ENCODE measurements at regions not wholly inside any gene's neighbourhood (a gene's known extent, or its start where the extent isn't known, plus 50 kb on each side); places are given as distances from the start of the nearest gene placed in this dataset.

- Histone ChIP-seq H3K27me3 (ENCODE audit: control insufficient read depth in 1 of 2, insufficient read depth in 1 of 2, low read length in 2 of 2) (no peaks in the 10 kb centered on the region), H4K91ac (ENCODE audit: low read length) (no peak overlapping the region), H2AK5ac (ENCODE audit: low read length, severe bottlenecking) (no peak overlapping the region), H3K4ac (ENCODE audit: low read depth in 1 of 2, low read length in 2 of 2) (no peak overlapping the region), H3K9me3 (ENCODE audit: control insufficient read depth, low read length) (no peaks in the 10 kb centered on the region), H2BK5ac (ENCODE audit: low read depth, low read length, poor library complexity, severe bottlenecking) (no peak overlapping the region), H2BK120ac (ENCODE audit: low read depth, low read length) (no peak overlapping the region), H4K8ac (ENCODE audit: low read length) (no peak overlapping the region), H2AFZ (ENCODE audit: low read depth, low read length) (no peak overlapping the region), H3K23ac (ENCODE audit: low read length in 2 of 2) (no peak overlapping the region), H2BK15ac (ENCODE audit: low read depth, poor library complexity, severe bottlenecking) (no peak overlapping the region), H3K79me1 (replicated peaks; ENCODE audit: low read length, poor library complexity, severe bottlenecking) (no peaks in the 10 kb centered on the region), H3K36me3 (ENCODE audit: control insufficient read depth in 1 of 2, insufficient read depth in 2 of 2, low read depth in 1 of 2, low read length in 2 of 2) (no peaks in the 10 kb centered on the region), H3K4me2 (ENCODE audit: low read length, poor library complexity, severe bottlenecking) (no peak overlapping the region), H2BK12ac (ENCODE audit: low read length in 2 of 2) (no peak overlapping the region), H3K14ac (ENCODE audit: low read length in 2 of 2) (no peak overlapping the region), H3K4me3 (ENCODE audit: insufficient read depth in 1 of 2, low read depth in 1 of 2, low read length in 2 of 2) (no peak overlapping the region), H3K27ac (ENCODE audit: low read length, poor library complexity, severe bottlenecking) (no peak overlapping the region), H3K4me1 (ENCODE audit: control insufficient read depth, insufficient read depth, low read depth, low read length) (no peaks in the 10 kb centered on the region), H3K9ac (ENCODE audit: low read length) (no peak overlapping the region), H3K18ac (ENCODE audit: low read depth in 1 of 2, low read length in 2 of 2) (no peak overlapping the region)
- WGBS, result 94% methylated on average over 2 of the region's 2 CpGs
- no peak for DNase-seq
Measured at GRCh38 chr6:104282581-104282980, 577.1 kb downstream of the HACE1 start.

GRCh38 chr6:104281370-104281769 lies 578.3 kb downstream of the HACE1 start:
- Histone ChIP-seq H2BK5ac (ENCODE audit: low read depth, low read length, poor library complexity, severe bottlenecking) (no peak overlapping the region), H2BK12ac (ENCODE audit: low read length in 2 of 2) (no peak overlapping the region), H3K23ac (ENCODE audit: low read length in 2 of 2) (no peak overlapping the region), H3K14ac (ENCODE audit: low read length in 2 of 2) (no peak overlapping the region), H3K4me2 (ENCODE audit: low read length, poor library complexity, severe bottlenecking) (no peak overlapping the region), H3K9ac (ENCODE audit: low read length) (no peak overlapping the region), H2AFZ (ENCODE audit: low read depth, low read length) (no peak overlapping the region), H2AK5ac (ENCODE audit: low read length, severe bottlenecking) (no peak overlapping the region), H3K9me3 (ENCODE audit: control insufficient read depth, low read length) (no peaks in the 10 kb centered on the region), H2BK120ac (ENCODE audit: low read depth, low read length) (no peak overlapping the region), H3K4ac (ENCODE audit: low read depth in 1 of 2, low read length in 2 of 2) (no peak overlapping the region), H4K8ac (ENCODE audit: low read length) (no peak overlapping the region), H3K27ac (ENCODE audit: low read length, poor library complexity, severe bottlenecking) (no peak overlapping the region), H3K4me3 (ENCODE audit: insufficient read depth in 1 of 2, low read depth in 1 of 2, low read length in 2 of 2) (no peak overlapping the region), H3K4me1 (ENCODE audit: control insufficient read depth, insufficient read depth, low read depth, low read length) (no peaks in the 10 kb centered on the region), H3K27me3 (ENCODE audit: control insufficient read depth in 1 of 2, insufficient read depth in 1 of 2, low read length in 2 of 2) (no peaks in the 10 kb centered on the region), H3K79me1 (replicated peaks; ENCODE audit: low read length, poor library complexity, severe bottlenecking) (no peaks in the 10 kb centered on the region), H3K36me3 (ENCODE audit: control insufficient read depth in 1 of 2, insufficient read depth in 2 of 2, low read depth in 1 of 2, low read length in 2 of 2) (no peaks in the 10 kb centered on the region), H3K18ac (ENCODE audit: low read depth in 1 of 2, low read length in 2 of 2) (no peak overlapping the region), H2BK15ac (ENCODE audit: low read depth, poor library complexity, severe bottlenecking) (no peak overlapping the region), H4K91ac (ENCODE audit: low read length) (no peak overlapping the region)
- no peak for DNase-seq
- WGBS, result 96% methylated on average over 2 of the region's 3 CpGs

GRCh38 chr6:104268389-104268788 lies 591.3 kb downstream of the HACE1 start:
- H2BK120ac ChIP-seq (ENCODE audit: low read depth, low read length), result no peak overlapping the region
- H2AK5ac ChIP-seq (ENCODE audit: low read length, severe bottlenecking), result no peak overlapping the region
- no peaks in the 10 kb centered on the region for H3K36me3 ChIP-seq (ENCODE audit: control insufficient read depth in 1 of 2, insufficient read depth in 2 of 2, low read depth in 1 of 2, low read length in 2 of 2)
- H3K4ac ChIP-seq (ENCODE audit: low read depth in 1 of 2, low read length in 2 of 2), result no peak overlapping the region
- no peaks in the 10 kb centered on the region for H3K79me1 ChIP-seq (replicated peaks; ENCODE audit: low read length, poor library complexity, severe bottlenecking)
- H3K9ac ChIP-seq (ENCODE audit: low read length), result no peak overlapping the region
- H2BK5ac ChIP-seq (ENCODE audit: low read depth, low read length, poor library complexity, severe bottlenecking), result no peak overlapping the region
- H3K4me1 ChIP-seq (ENCODE audit: control insufficient read depth, insufficient read depth, low read depth, low read length), result no peaks in the 10 kb centered on the region
- no peak for DNase-seq
- H4K91ac ChIP-seq (ENCODE audit: low read length), result no peak overlapping the region
- no peak overlapping the region for H2BK15ac ChIP-seq (ENCODE audit: low read depth, poor library complexity, severe bottlenecking)
- H3K18ac ChIP-seq (ENCODE audit: low read depth in 1 of 2, low read length in 2 of 2), result no peak overlapping the region
- H3K27me3 ChIP-seq (ENCODE audit: control insufficient read depth in 1 of 2, insufficient read depth in 1 of 2, low read length in 2 of 2), result no peaks in the 10 kb centered on the region
- no peak overlapping the region for H3K4me3 ChIP-seq (ENCODE audit: insufficient read depth in 1 of 2, low read depth in 1 of 2, low read length in 2 of 2)
- no peak overlapping the region for H3K4me2 ChIP-seq (ENCODE audit: low read length, poor library complexity, severe bottlenecking)
- 93% methylated on average over 1 of the region's 1 CpG for WGBS
- no peak overlapping the region for H2AFZ ChIP-seq (ENCODE audit: low read depth, low read length)
- H3K14ac ChIP-seq (ENCODE audit: low read length in 2 of 2), result no peak overlapping the region
- no peak overlapping the region for H3K27ac ChIP-seq (ENCODE audit: low read length, poor library complexity, severe bottlenecking)
- H2BK12ac ChIP-seq (ENCODE audit: low read length in 2 of 2), result no peak overlapping the region
- H4K8ac ChIP-seq (ENCODE audit: low read length), result no peak overlapping the region
- no peaks in the 10 kb centered on the region for H3K9me3 ChIP-seq (ENCODE audit: control insufficient read depth, low read length)
- H3K23ac ChIP-seq (ENCODE audit: low read length in 2 of 2), result no peak overlapping the region

- H2BK5ac ChIP-seq (ENCODE audit: low read depth, low read length, poor library complexity, severe bottlenecking), result no peak overlapping the region
- no peaks in the 10 kb centered on the region for H3K9me3 ChIP-seq (ENCODE audit: control insufficient read depth, low read length)
- 100% methylated on average over 1 of the region's 2 CpGs for WGBS
- no peak overlapping the region for H2AK5ac ChIP-seq (ENCODE audit: low read length, severe bottlenecking)
- no peak overlapping the region for H2BK15ac ChIP-seq (ENCODE audit: low read depth, poor library complexity, severe bottlenecking)
- H3K9ac ChIP-seq (ENCODE audit: low read length), result no peak overlapping the region
- no peaks in the 10 kb centered on the region for H3K79me1 ChIP-seq (replicated peaks; ENCODE audit: low read length, poor library complexity, severe bottlenecking)
- no peaks in the 10 kb centered on the region for H3K36me3 ChIP-seq (ENCODE audit: control insufficient read depth in 1 of 2, insufficient read depth in 2 of 2, low read depth in 1 of 2, low read length in 2 of 2)
- no peak overlapping the region for H3K23ac ChIP-seq (ENCODE audit: low read length in 2 of 2)
- no peak overlapping the region for H3K4me2 ChIP-seq (ENCODE audit: low read length, poor library complexity, severe bottlenecking)
- no peak overlapping the region for H3K4ac ChIP-seq (ENCODE audit: low read depth in 1 of 2, low read length in 2 of 2)
- H3K4me1 ChIP-seq (ENCODE audit: control insufficient read depth, insufficient read depth, low read depth, low read length), result no peaks in the 10 kb centered on the region
- no peak overlapping the region for H3K18ac ChIP-seq (ENCODE audit: low read depth in 1 of 2, low read length in 2 of 2)
- H2AFZ ChIP-seq (ENCODE audit: low read depth, low read length), result no peak overlapping the region
- no peak overlapping the region for H3K27ac ChIP-seq (ENCODE audit: low read length, poor library complexity, severe bottlenecking)
- no peak overlapping the region for H4K8ac ChIP-seq (ENCODE audit: low read length)
- H3K27me3 ChIP-seq (ENCODE audit: control insufficient read depth in 1 of 2, insufficient read depth in 1 of 2, low read length in 2 of 2), result no peaks in the 10 kb centered on the region
- no peak overlapping the region for H3K14ac ChIP-seq (ENCODE audit: low read length in 2 of 2)
- no peak overlapping the region for H2BK120ac ChIP-seq (ENCODE audit: low read depth, low read length)
- no peak overlapping the region for H2BK12ac ChIP-seq (ENCODE audit: low read length in 2 of 2)
- H4K91ac ChIP-seq (ENCODE audit: low read length), result no peak overlapping the region
- H3K4me3 ChIP-seq (ENCODE audit: insufficient read depth in 1 of 2, low read depth in 1 of 2, low read length in 2 of 2), result no peak overlapping the region
- DNase-seq, result no peak
Measured at GRCh38 chr6:104266922-104267321, 592.8 kb downstream of the HACE1 start.

Data from mesenchymal stem cell (in vitro differentiated cells and primary cell).